ENCODE measurements at regions not wholly inside any gene's neighbourhood (a gene's known extent, or its start where the extent isn't known, plus 50 kb on each side); places are given as distances from the start of the nearest gene placed in this dataset.
"Not testable (repeated sequence)": the region's sequence is repeated elsewhere in the genome, so short reads cannot be mapped to it uniquely, and the experiment has no call there.

- DNase-seq (ENCODE audit: low spot score), result no peak
Measured at GRCh38 chr4:57351731-57352130, 241.5 kb upstream of the IGFBP7 start.

GRCh38 chr4:57344296-57344695, 234.1 kb upstream of the IGFBP7 start:
- FAIRE-seq, result no peak

More at GRCh38 chr4:57351731-57352130, 241.5 kb upstream of the IGFBP7 start:
- no peak for FAIRE-seq

GRCh38 chr4:57342411-57342810, 232.2 kb upstream of the IGFBP7 start:
- FAIRE-seq, result no peak
- peak; percentile 15 for DNase-seq (ENCODE audit: low spot score)

More at GRCh38 chr4:57344296-57344695, 234.1 kb upstream of the IGFBP7 start:
- DNase-seq (ENCODE audit: low spot score), result no peak

GRCh38 chr4:57338861-57339260, 228.7 kb upstream of the IGFBP7 start:
- not testable (repeated sequence) for FAIRE-seq; DNase-seq (ENCODE audit: low spot score)

- no peak for DNase-seq (ENCODE audit: low spot score)
- FAIRE-seq, result no peak
Measured at GRCh38 chr4:57333684-57334083, 223.5 kb upstream of the IGFBP7 start.

GRCh38 chr4:57331959-57332358, 221.8 kb upstream of the IGFBP7 start:
- no peak for DNase-seq (ENCODE audit: low spot score)
- FAIRE-seq, result no peak

DNA sequence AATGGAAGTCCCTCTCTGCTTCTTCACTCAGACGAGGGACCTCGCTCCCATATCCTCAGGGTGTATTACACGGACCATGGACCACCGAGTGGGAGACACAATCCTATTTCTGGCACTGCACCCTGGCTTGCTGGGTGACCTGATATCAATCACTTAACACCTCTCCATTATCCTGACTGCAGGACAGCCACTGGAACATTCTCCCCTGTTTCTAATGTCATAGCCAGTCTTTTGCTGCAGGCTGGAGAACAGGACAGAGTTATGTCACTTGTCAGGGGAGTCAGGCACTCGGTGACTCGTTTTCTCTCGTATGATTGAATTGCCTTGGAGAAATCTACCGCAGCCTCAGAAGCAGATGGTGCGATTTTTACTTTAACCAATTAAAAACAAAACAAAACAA, 219.1 kb upstream of the IGFBP7 start:
- no peak for DNase-seq (ENCODE audit: low spot score)
- no peak for FAIRE-seq

DNA sequence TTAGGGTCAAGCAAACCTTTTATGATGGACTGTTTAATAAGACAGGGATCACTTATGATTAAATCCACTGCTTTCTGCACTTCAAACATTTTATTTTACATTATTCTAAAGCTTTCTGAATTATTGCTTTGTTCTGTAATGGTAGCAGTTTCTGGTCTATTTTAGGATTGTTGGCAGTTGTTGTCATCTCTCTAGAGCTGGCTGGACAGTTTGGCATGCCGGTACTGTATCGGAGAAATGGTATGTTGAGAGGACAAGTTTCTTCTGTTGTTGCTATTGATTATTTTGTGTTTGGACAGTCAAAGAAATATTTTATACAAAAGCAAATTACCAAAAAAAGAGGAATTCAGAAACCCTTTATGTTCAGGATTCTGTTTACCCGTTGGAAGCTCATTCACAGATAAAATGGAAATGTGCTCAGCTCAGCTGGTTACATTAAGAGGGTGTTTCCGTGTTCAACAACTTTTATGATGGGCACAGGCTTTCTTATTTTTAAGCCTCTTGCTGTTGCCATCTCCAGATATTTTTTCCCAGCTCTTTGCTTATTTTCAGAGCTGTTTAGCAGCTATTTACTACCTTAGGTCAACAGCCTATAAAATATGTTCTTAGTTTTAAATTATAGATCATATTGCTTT, 214.6 kb upstream of the IGFBP7 start:
- no peak for FAIRE-seq
- DNase-seq (ENCODE audit: low spot score), result no peak

- FAIRE-seq (no peak), DNase-seq (ENCODE audit: low spot score) (no peak)
Measured at GRCh38 chr4:57320849-57321248, 210.7 kb upstream of the IGFBP7 start.

DNA sequence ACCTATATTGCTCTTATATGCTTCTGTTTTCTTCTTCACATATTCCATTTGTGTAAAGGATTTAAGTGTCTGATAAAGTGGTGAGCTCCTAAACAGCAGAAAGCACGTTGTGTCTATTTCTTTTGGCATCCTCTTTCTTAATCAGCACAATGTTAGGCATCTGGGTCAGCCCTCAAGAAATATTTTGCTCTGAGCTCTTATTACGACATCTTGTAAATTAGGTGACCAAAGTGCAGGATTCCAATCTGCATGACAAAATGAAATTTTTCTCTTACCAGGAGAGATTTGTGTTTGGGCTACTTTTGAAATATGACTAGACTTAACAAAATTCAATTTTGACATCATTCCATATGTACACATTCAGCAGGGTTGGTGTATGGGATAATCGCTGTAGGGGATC, 210.0 kb upstream of the IGFBP7 start:
- FAIRE-seq (no peak), DNase-seq (ENCODE audit: low spot score) (no peak)

GRCh38 chr4:57318703-57319102, 208.5 kb upstream of the IGFBP7 start:
- FAIRE-seq, result peak; percentile 70
- no peak for DNase-seq (ENCODE audit: low spot score)

DNA sequence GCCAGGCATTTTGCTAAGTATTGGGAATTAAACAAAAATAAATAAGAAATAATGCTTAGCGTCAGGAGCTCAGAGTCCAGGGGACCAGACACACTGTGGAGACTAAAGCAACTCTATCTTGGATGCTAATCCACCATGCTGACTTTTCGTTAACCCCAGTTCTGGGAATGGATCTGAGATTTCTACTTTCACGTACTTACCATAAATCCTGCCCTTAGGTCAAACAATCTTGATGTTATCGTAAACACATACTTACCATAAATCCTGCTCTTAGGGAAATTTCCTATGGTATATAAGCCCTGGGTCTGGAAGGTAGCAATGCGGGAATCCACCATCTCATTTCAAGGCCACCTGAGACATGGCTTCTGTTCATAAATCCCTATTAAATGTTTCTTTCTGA, 204.5 kb upstream of the IGFBP7 start:
- no peak for DNase-seq (ENCODE audit: low spot score)
- FAIRE-seq, result no peak

DNA sequence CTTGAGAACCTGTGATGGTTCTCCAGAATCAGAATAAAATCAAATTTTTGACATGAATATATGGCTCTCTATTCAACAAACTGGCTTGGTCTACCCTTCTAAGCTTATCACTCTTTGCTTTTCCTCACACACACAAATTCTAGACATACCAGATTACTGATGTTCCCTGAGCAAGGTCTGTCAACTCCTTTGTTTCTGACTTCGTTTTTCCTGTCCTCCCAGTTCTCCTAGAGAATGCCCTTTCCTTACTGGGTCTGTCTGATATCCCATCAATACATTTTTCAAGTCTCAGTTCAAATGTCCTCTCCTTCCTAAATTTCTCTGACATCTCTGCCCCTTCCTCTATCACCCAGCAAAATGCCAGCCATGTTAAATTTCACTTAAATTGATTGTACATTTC, 202.1 kb upstream of the IGFBP7 start:
- DNase-seq (ENCODE audit: low spot score) (no peak), FAIRE-seq (no peak)

DNA sequence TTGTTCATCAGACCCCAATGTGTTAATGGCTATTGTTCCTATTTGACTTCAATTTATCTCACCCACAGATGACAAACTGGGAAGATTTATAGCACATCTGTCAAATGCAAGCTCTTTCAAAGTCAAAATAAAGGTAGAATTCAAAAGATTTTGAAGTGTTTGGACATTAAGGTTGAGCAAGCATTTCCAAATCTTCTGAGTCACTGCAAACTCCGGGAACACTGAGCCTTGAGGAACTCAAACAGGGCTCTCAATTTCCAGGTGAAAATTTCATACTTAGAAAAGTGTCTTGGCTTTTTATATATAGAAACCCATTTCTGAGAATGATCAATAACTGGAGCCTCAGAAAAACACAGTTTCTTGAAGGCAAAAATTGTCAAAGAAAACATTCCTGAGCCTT, 199.5 kb upstream of the IGFBP7 start:
- DNase-seq (ENCODE audit: low spot score) (no peak), FAIRE-seq (no peak)

DNA sequence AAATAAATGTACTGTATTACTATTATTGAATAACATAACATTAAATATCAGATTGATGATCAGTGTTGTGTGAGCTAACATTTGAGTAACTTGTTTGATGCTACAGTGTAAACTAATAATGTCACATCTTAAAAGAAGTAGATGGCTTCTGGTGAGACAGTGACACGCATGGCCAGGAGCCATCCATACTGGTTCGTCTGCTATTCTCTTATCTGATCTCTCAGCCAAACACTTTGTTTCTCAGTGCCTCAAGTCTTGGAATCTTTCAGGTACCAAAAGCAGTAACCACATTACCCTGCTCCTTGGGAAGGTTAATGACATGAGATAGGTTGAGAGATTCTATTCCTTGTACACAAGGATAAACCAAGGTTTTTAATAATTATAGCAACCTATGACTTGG, 198.1 kb upstream of the IGFBP7 start:
- no peak for FAIRE-seq

GRCh38 chr4:57305836-57306235, 195.7 kb upstream of the IGFBP7 start:
- DNase-seq (ENCODE audit: low spot score), result no peak
- FAIRE-seq, result no peak

More for the DNA sequence above, 198.1 kb upstream of the IGFBP7 start:
- DNase-seq (ENCODE audit: low spot score), result no peak

GRCh38 chr4:57303012-57303751, 193.0 kb upstream of the IGFBP7 start:
- no peak for DNase-seq (ENCODE audit: low spot score)
- peak; percentile 9 for FAIRE-seq

- FAIRE-seq; DNase-seq (ENCODE audit: low spot score): not testable (repeated sequence)
Measured at GRCh38 chr4:57300300-57300699, 190.1 kb upstream of the IGFBP7 start.

DNA sequence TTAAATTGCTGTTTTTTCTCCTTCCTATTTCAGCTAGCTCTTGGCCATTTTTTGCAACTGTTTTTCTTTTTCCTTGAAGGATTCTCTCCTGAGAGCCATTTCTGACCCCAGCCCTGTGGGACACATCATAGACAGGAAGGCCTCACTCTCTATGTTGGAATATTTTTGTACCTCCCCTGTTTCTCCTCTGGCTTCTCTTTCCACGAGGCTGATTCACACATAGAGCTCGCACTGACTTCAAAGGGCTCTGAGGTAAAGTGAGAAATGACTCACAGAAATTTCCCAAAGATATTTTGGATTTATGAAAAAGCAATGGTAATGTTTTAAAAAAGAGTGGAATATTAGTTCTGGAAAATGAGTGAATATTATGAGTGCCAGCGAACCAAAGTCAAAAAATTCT, 181.7 kb upstream of the IGFBP7 start:
- no peak for FAIRE-seq
- DNase-seq (ENCODE audit: low spot score), result peak; percentile 56

- FAIRE-seq (no peak), DNase-seq (ENCODE audit: low spot score) (no peak)
Measured at GRCh38 chr4:57287687-57288604, 177.8 kb upstream of the IGFBP7 start.

GRCh38 chr4:57282933-57283310, 172.7 kb upstream of the IGFBP7 start:
- no peak for FAIRE-seq
- DNase-seq (ENCODE audit: low spot score), result no peak

DNA sequence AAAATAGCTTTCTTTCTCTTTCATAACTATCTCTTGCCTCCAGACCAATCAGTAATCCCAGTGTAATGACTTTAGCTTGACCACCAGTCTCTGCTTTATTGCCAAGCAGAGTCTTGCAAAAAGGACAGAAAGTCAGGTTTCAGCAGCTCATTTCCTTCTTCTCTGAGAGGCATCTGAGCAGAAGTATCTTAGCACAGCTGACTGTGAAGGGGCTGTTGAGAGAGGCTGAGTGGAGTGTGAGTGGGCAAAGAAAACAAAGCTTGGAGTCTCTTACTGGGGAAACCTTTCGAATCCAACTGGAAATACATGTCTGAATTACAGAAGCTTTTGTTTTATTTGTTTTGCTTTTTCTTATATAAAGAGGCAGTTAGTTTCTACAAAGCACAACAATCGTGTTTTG, 170.3 kb upstream of the IGFBP7 start:
- DNase-seq (ENCODE audit: low spot score), result no peak
- FAIRE-seq, result no peak
